ENCODE measurements at regions not wholly inside any gene's neighbourhood (a gene's known extent, or its start where the extent isn't known, plus 50 kb on each side); places are given as distances from the start of the nearest gene placed in this dataset.

- Histone ChIP-seq H3K9ac (ENCODE audit: insufficient read depth, low read depth, low read length) (no peak overlapping the region), H3K4me1 (ENCODE audit: insufficient read depth, low read length) (no peaks in the 10 kb centered on the region), H3K36me3 (replicated peaks in 1 of 2; ENCODE audit: control insufficient read depth in 1 of 2, insufficient read depth in 2 of 2, low read length in 2 of 2) (no peaks in the 10 kb centered on the region), H3K4me2 (ENCODE audit: low read depth, low read length) (no peak overlapping the region), H3K27ac (ENCODE audit: extremely low read length, insufficient read depth, low read length) (no peak overlapping the region), H4K20me1 (ENCODE audit: insufficient read depth, low read length) (no peaks in the 10 kb centered on the region), H3K4me3 (replicated peaks in 1 of 3; ENCODE audit: insufficient read depth in 1 of 3, low read depth in 2 of 3, low read length in 3 of 3) (no peak overlapping the region), H2AFZ (ENCODE audit: low read length) (no peak overlapping the region), H3K9me3 (ENCODE audit: low read length) (no peaks in the 10 kb centered on the region), H3K27me3 (ENCODE audit: control insufficient read depth in 1 of 2, insufficient read depth in 2 of 2, low read length in 2 of 2) (no peaks in the 10 kb centered on the region), H3K79me2 (ENCODE audit: insufficient read depth, low read length) (no peaks in the 10 kb centered on the region)
- no TSS peak for BruUV-seq (replicated peaks)
- ChIA-PET CTCF (ENCODE audit: low intra/inter-chr PET ratio, low total read pairs) (no interaction called here), POLR2A (no interaction called here)
- 0% methylated on average over 2 of the region's 2 CpGs for WGBS (ENCODE audit: low lambda C conversion rate)
- FAIRE-seq, result no peak
- intact Hi-C loops (cut with micrococcal nuclease; ENCODE audit: unreplicated experiment), result no loop called here
- in situ Hi-C loops (cut with HindIII; ENCODE audit: extremely low pct_ligation_motif_present, low pct_unique_long_range_greater_than_20kb), result no loop called here
- no peak for ATAC-seq
- DNase-seq (ENCODE audit: low spot score), result no peak
- no peak for TF ChIP-seq IKZF4 (CRISPR knock-in tag; IDR thresholded peaks at IDR 0.05; ENCODE audit: borderline replicate concordance, low read depth, not compliant biosample characterization)
- no peak for TF ChIP-seq ZBTB2 (CRISPR knock-in tag; IDR thresholded peaks at IDR 0.05; ENCODE audit: low read depth)
- TF ChIP-seq ZNF687 (CRISPR knock-in tag; IDR thresholded peaks at IDR 0.05), result no peak
- no peak for TF ChIP-seq ZNF670 (CRISPR knock-in tag; IDR thresholded peaks at IDR 0.05; ENCODE audit: borderline replicate concordance)
- no peak for TF ChIP-seq CSRNP1 (CRISPR knock-in tag; IDR thresholded peaks at IDR 0.05)
- no peak for TF ChIP-seq MAFG (CRISPR knock-in tag; IDR thresholded peaks at IDR 0.05)
- TF ChIP-seq ZNF343 (CRISPR knock-in tag; IDR thresholded peaks at IDR 0.05), result no peak
- TF ChIP-seq STAT6 (CRISPR knock-in tag; IDR thresholded peaks at IDR 0.05; ENCODE audit: borderline replicate concordance), result no peak
- TF ChIP-seq BORCS8-MEF2B (CRISPR knock-in tag; IDR thresholded peaks at IDR 0.05), result no peak
- no peak for TF ChIP-seq SYNCRIP (IDR thresholded peaks at IDR 0.05; ENCODE audit: insufficient read depth, low read depth, low read length)
- TF ChIP-seq SNRNP70 (IDR thresholded peaks at IDR 0.05; ENCODE audit: low read depth, low read length), result no peak
- TF ChIP-seq ZNF703 (CRISPR knock-in tag; IDR thresholded peaks at IDR 0.05; ENCODE audit: borderline replicate concordance), result no peak
- TF ChIP-seq NPAS2 (CRISPR knock-in tag; IDR thresholded peaks at IDR 0.05; ENCODE audit: borderline replicate concordance), result no peak
- no peak for TF ChIP-seq ATF5 (CRISPR knock-in tag; IDR thresholded peaks at IDR 0.05; ENCODE audit: low read depth)
Observed at GRCh38 chr13:78370231-78370630, 233.1 kb downstream of the POU4F1 start.

Data from HepG2 (cell line).